Activated CD8-positive, alpha-beta memory T cell treated with anti-CD3 and anti-CD28 coated beads, Interleukin-2, amount 50 U/mL, for 48 hours (primary cell): ENCODE measurements at regions not wholly inside any gene's neighbourhood (a gene's known extent, or its start where the extent isn't known, plus 50 kb on each side); places are given as distances from the start of the nearest gene placed in this dataset.

Experiments
- DNase-seq: peaks from one replicate; pipeline ENCODE4 v3.0.0-alpha.2; 2020

DNA sequence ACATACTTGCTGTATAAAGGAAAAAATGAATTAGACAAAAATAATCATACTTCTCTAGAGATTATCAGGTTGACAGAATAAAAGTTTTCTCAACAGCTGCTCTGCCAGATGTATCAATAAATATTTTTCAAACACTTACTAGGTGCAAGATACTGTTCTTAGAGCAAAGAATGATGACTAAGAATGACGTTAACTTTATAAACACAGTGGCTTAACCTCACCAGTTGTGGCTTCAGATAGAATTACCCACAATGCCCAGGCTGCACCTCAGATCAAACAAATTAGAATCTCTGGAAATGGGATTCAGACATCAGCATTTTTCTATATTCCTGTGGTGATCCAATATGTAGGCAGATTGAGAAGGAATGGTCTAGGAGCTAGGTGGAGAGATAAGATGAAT, 422.4 kb upstream of the ATP11B start:
- DNase-seq = no peak

- no peak for DNase-seq
Observed at GRCh38 chr3:182375916-182376315, 417.4 kb upstream of the ATP11B start.

DNA sequence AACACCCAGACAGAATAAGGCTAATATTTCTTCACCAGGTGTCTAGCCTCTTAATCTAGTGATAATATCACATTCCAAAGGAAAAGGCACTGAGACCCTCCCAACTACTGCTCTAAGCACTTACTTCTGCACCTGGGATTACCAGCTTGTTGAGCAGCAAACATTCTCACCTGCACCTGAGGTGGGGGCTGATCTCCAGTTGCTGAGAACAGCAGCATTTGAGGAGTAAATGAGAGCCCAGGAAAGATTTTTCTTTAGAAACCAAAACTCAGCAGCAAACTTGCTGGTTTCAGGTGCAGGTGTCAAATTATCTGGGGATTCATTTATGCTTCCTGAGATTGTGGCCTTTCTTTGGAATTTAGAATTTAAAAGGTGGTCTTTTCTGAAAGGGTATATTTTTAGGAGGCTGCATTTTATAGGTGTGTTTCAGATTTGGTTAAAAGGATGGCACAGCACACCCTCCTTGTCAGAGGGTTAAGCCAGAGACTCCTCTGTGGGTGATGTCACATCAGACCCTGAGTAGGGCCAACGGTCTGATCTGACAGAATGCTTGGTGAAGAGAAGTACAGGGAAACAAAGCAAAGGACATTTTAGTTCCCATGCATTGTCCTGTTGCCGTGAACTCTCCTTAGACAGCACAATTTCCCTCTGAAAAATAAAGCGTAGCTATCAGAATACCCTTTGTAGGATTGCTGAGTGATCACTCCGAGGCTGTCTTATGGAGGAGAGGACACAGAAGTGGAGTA, 411.0 kb upstream of the ATP11B start:
- no peak for DNase-seq

- DNase-seq = no peak
Observed at GRCh38 chr3:182384221-182384620, 409.1 kb upstream of the ATP11B start.

DNA sequence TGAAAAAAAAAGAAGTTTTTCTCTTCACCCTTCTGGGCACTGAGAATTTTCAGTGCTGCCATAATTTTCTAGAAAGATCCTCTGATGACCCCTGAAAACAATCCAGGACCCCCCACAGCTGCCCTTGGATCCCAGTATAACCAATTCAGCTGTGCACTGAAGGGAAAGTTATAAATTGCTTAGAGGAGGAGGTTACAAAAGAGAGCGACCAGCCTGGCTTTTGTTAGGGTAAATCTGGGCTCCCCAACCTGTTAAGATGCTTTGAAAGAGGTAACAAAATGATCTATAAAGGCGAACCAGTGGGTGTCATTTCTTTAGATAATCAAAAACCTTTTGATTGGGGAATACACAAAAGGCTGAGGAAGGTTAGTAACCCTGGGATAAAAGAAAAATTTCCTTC, 407.9 kb upstream of the ATP11B start:
- no peak for DNase-seq

GRCh38 chr3:182388506-182388905, 404.8 kb upstream of the ATP11B start:
- no peak for DNase-seq

- no peak for DNase-seq
Observed at GRCh38 chr3:182389071-182389815, 404.1 kb upstream of the ATP11B start.

- DNase-seq = no peak
Observed at GRCh38 chr3:182390421-182390820, 402.9 kb upstream of the ATP11B start.

DNA sequence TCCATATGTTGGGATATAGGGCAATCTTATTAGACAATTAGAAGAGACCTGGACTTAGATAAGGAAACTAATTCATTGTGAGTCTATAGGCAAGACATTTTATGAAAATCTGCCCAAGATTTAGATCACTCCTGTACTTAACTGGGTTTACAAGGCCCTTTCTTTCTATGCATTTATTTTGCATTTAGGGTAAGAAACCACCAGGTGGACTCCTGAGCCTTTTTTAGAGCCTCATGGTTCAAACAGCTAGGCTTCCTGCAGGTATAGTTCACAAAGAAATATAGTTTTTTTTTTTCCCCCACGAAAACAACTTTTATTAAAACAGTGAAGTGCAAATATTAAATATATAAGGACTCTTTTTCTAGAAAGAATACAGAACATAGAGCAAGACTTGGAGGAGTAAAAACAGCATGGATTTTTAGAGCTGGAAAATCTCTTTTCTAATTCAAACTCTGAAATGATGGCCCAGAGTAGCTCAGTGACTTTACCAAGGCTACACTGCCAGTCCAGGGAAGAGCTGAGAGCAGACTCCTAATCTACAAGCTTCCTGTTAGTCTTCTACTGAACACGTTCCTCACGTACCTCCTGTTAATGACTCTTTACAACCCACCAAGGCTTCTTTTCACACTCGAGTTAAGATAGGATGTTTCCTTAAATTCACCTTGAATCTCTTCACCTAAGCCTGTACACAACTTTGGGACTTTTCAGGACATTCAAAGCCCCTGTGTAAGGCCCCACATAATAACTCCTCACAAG, 400.9 kb upstream of the ATP11B start:
- no peak for DNase-seq

DNA sequence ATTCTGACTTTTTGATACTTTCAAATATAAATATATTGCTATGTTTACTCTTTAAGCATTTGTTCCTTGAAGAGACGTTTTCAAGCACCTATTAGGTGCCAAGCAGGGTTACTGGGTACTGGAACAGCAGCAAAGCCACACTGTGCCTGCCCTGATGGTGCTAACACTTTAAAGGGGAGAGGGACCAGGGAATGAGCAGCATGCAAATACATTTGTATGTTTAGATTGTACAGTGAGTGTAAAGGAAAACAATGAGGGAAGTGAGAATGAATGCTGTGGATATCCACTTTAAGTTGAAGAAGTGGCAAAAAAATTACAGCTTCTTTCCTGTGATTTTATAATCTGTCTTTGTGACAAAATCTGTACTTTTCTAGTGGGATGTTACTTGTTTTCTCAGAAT, 400.2 kb upstream of the ATP11B start:
- no peak for DNase-seq

GRCh38 chr3:182393830-182394367, 399.4 kb upstream of the ATP11B start:
- DNase-seq = no peak

- DNase-seq = no peak
Observed at GRCh38 chr3:182397164-182397563, 396.1 kb upstream of the ATP11B start.

GRCh38 chr3:182399978-182400737, 393.1 kb upstream of the ATP11B start:
- no peak for DNase-seq

- DNase-seq = no peak
Observed at GRCh38 chr3:182400838-182401237, 392.5 kb upstream of the ATP11B start.

DNA sequence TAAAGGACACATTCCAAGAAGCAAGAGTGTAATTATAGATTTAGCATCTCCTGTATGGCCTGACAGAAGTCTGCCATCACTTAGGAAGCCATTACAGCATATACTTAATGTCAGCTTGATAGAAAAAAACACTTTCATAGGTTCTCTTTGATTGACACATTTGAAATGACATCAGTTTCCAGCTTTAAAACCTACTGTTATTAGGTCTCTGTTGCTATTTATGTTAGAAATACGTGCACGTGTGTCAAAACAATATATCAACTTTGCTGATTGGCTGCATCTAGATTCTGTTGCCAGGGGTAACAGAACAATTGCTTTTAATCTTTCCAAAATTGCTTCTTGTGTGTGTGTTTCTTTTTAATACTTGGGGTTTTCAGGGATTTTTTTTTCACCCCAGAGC, 389.3 kb upstream of the ATP11B start:
- DNase-seq = no peak

DNA sequence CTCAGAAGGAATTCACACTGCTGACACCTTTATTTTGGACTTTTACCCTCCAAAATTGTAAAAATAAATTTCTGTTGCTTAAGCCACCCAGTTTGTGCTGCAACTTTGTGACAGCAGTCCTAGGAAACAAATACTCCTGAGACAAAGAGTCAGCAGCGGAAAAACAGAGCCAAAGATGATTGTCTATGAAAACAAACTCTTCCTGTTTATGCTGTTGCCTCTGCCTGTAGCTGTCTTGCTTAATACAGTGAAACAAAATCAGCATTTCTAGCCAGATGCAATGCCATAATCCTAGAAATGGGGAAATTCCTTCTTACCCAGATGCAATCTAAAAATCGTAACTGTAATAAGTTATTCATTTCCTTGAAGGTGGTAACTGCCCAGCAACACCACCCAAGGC, 387.5 kb upstream of the ATP11B start:
- DNase-seq = no peak

DNA sequence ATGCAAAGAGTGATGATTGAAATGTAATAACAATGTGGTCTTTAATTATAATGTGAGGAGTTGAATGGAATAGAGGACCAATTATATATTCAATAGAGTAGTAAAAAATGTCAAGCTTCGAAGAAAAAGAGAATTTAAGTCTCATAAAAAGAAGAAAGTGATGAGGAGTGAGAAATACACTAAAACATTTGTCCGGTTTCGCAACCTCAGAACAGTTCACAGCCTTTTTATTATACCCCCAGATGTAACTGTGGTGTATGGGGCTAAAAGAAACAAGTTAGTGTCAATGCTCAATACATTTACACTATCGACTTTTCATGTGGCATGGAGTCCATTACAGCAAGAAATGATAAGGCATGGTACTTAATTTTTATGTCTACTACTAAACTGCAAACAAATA, 386.5 kb upstream of the ATP11B start:
- DNase-seq = no peak

DNA sequence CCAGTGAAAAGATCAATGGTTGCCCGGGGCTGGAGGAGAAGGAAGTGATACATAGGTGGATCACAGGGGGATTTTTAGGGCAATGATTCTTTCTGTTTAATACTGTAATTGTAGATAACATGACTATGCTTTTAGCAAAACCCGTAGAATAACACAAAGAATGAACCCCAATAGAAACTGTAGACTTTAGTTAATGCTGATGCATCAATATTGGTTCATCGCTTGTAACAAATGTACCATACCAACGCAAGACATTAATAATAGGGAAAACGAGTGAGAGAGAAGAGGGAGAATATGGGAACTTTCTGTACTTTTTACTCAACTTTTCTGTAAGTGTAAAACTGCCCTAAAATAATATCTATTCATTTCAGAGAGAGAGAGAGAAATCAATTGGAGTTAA, 383.3 kb upstream of the ATP11B start:
- no peak for DNase-seq

DNA sequence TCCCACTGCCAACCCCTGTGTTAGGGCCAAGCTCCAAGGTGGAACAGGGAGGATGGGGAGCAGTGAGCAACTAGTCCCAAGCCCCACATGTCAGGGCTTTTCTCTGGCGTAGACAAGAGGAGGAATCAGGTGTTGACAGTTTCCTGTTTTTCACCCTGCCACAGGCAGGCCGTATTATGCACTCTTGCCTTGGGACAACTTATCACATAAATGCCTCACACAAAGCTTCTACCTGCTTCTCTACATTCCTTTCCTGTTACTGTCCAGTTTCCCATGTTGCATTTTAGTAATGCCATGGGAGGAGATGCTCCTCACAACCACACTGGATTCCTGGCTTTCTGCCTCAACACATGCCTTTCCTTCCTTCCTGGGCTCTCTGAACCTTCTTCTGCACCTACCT, 381.2 kb upstream of the ATP11B start:
- DNase-seq = no peak

GRCh38 chr3:182413061-182413460, 380.2 kb upstream of the ATP11B start:
- DNase-seq = no peak

DNA sequence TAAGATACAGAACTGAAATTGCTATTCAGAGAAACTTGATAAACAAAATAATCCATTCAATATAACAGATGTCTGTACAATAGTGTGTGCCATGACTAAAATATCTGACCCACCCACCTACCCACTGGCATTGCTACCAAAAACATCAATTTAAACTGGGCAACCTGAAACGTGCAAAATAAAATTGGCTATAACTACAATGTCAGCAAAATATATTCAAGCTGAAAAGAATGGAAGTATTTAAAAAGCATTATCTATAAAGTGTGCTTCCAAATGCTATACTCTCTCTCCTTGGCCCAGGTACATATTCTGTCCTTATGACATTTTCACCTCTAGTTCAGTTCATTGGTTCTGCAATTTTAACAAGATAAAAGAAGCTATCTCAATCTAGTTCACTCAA, 379.6 kb upstream of the ATP11B start:
- DNase-seq = no peak

GRCh38 chr3:182414586-182414985, 378.7 kb upstream of the ATP11B start:
- DNase-seq = no peak

DNA sequence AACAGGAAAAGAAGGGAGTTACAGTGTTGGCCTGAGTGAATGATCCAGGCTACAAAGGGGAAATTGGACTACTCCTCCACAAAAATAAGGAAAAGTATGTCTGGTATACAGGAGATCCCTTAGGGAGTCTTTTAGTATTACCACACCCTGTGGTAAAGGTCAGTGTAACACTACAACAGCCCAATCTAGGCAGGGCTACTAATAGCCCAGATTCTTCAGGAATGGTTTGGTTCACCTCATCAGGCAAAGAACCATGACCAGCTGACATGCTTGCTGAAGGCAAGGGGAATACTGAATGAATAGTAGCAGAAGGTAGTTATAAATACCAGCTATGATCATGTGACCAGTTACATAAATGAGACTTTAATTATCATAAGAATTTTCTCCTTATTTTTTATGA, 372.6 kb upstream of the ATP11B start:
- DNase-seq = no peak
